BE2C (cell line): ENCODE measurements at regions not wholly inside any gene's neighbourhood (a gene's known extent, or its start where the extent isn't known, plus 50 kb on each side); places are given as distances from the start of the nearest gene placed in this dataset.
"Not testable (repeated sequence)": the region's sequence is repeated elsewhere in the genome, so short reads cannot be mapped to it uniquely, and the experiment has no call there.

Source experiments
- DNase-seq: peaks from one replicate; pipeline ENCODE4 v3.0.0-alpha.2; 2020
- H3K27me3 ChIP-seq: fragments of 250-450 bp; sonication (Bioruptor Pico); 2 replicates; pipeline ENCODE4 v1.5.1; 2020; ENCODE audit warnings: mild to moderate bottlenecking
- H3K36me3 ChIP-seq: fragments of 250-450 bp; sonication (Bioruptor Pico); 2 replicates; pipeline ENCODE4 v1.5.1; 2020; ENCODE audit warnings: mild to moderate bottlenecking
- H3K4me1 ChIP-seq: fragments of 250-450 bp; sonication (Bioruptor Pico); 2 replicates; pipeline ENCODE4 v1.5.1; 2020
- H3K4me3 ChIP-seq: 2 replicates; pipeline ENCODE4 v1.5.1; 2011; ENCODE audit warnings: low read depth, low read length
- H3K9me3 ChIP-seq: fragments of 250-450 bp; sonication (Bioruptor Pico); 2 replicates; pipeline ENCODE4 v1.5.1; 2020
- CTCF ChIP-seq: IDR thresholded peaks from 2 replicates; pipeline ENCODE4 v1.5.1; 2012; ENCODE audit warnings: mild to moderate bottlenecking, low read depth, low read length

- no peak for TF ChIP-seq CTCF
Observed at GRCh38 chr4:8675383-8675782, 82.8 kb downstream of the CPZ start.

GRCh38 chr4:8674311-8674885, 81.8 kb downstream of the CPZ start:
- Histone ChIP-seq H3K4me1 (no peaks in the 10 kb centered on the region), H3K36me3 (no peaks in the 10 kb centered on the region), H3K27me3 (peaks cover 6% of the 10 kb centered on the region), H3K4me3 (no peak overlapping the region), H3K9me3 (no peaks in the 10 kb centered on the region)
- TF ChIP-seq CTCF: no peak
- DNase-seq: no peak

More at GRCh38 chr4:8675383-8675782, 82.8 kb downstream of the CPZ start:
- peaks cover 6% of the 10 kb centered on the region; the same call in 1 of the 2 replicates for H3K27me3 ChIP-seq
- no peaks in the 10 kb centered on the region for H3K4me1 ChIP-seq
- H3K4me3 ChIP-seq: no peak overlapping the region
- DNase-seq: no peak
- H3K36me3 ChIP-seq: no peaks in the 10 kb centered on the region
- no peaks in the 10 kb centered on the region for H3K9me3 ChIP-seq

- not testable (repeated sequence) for H3K27me3 ChIP-seq, DNase-seq, H3K9me3 ChIP-seq, H3K4me3 ChIP-seq, H3K4me1 ChIP-seq, H3K36me3 ChIP-seq
Observed at GRCh38 chr4:8673106-8673505, 80.5 kb downstream of the CPZ start.

- no peak for TF ChIP-seq CTCF
- H3K4me1 ChIP-seq: no peaks in the 10 kb centered on the region
- no peak for DNase-seq
- H3K4me3 ChIP-seq: no peak overlapping the region
- H3K36me3 ChIP-seq: no peaks in the 10 kb centered on the region
- H3K9me3 ChIP-seq: no peaks in the 10 kb centered on the region
- H3K27me3 ChIP-seq: peaks cover 6% of the 10 kb centered on the region
Observed at GRCh38 chr4:8672486-8672885, 79.9 kb downstream of the CPZ start.

GRCh38 chr4:8671712-8672290, 79.2 kb downstream of the CPZ start:
- no peak overlapping the region for H3K4me3 ChIP-seq
- no peaks in the 10 kb centered on the region for H3K4me1 ChIP-seq
- H3K36me3 ChIP-seq: no peaks in the 10 kb centered on the region
- no peak for DNase-seq
- H3K9me3 ChIP-seq: no peaks in the 10 kb centered on the region
- H3K27me3 ChIP-seq: peaks cover 6% of the 10 kb centered on the region
- TF ChIP-seq CTCF: no peak
